Lung (tissue), 11 donors: ENCODE measurements at regions not wholly inside any gene's neighbourhood (a gene's known extent, or its start where the extent isn't known, plus 50 kb on each side); places are given as distances from the start of the nearest gene placed in this dataset.
A peak's percentile ranks its signal among the peaks of the same experiment; 100 is the strongest.

ENCODE experiments used
- ATAC-seq: fragments of 200-7000 bp; cut with Tn5 transposase; one replicate; pipeline ENCODE4 v1.9.1; 2020; ENCODE audit warnings: moderate number of reproducible peaks; ENCODE audit not compliant: insufficient read depth, low FRiP score
- DNase-seq, 3 donors: peaks; one replicate each; pipeline ENCODE4 v3.0.0-alpha.2; 2013 to 2017
- H3K27ac ChIP-seq, 2 donors: one replicate each; pipeline ENCODE4 v1.5.1; 2013; ENCODE audit warnings: mild to moderate bottlenecking in 2 of 2, moderate library complexity in 2 of 2, control low read depth in 1 of 2, inconsistent platforms in 1 of 2, low read depth in 1 of 2, low read length in 1 of 2
- H3K27me3 ChIP-seq, 3 donors: one replicate each; pipeline ENCODE4 v1.5.1; 2013; ENCODE audit warnings: low read length in 2 of 3; ENCODE audit not compliant: control insufficient read depth in 3 of 3, insufficient read depth in 3 of 3
- H3K36me3 ChIP-seq, 4 donors: one replicate each; pipeline ENCODE4 v1.5.1; 2013; ENCODE audit warnings: low read length in 4 of 4, mild to moderate bottlenecking in 1 of 4, moderate library complexity in 1 of 4; ENCODE audit not compliant: control insufficient read depth in 4 of 4, insufficient read depth in 4 of 4
- H3K4me1 ChIP-seq, 5 donors: one replicate each; pipeline ENCODE4 v1.5.1; 2013; ENCODE audit warnings: low read length in 5 of 5, mild to moderate bottlenecking in 2 of 5, moderate library complexity in 1 of 5; ENCODE audit not compliant: control insufficient read depth in 5 of 5, insufficient read depth in 5 of 5
- H3K4me3 ChIP-seq: one replicate; pipeline ENCODE4 v1.5.1; 2013; ENCODE audit warnings: mild to moderate bottlenecking, control low read depth, moderate library complexity
- H3K9ac ChIP-seq, 2 donors: one replicate each; pipeline ENCODE4 v1.5.1; 2013; ENCODE audit warnings: low read length in 2 of 2, control low read depth in 1 of 2; ENCODE audit not compliant: insufficient read depth in 1 of 2
- H3K9me3 ChIP-seq, 4 donors: one replicate each; pipeline ENCODE4 v1.5.1; 2013; ENCODE audit warnings: low read length in 3 of 4, mild to moderate bottlenecking in 1 of 4, moderate library complexity in 1 of 4; ENCODE audit not compliant: control insufficient read depth in 4 of 4, insufficient read depth in 3 of 4
- WGBS, 2 donors: extraction: QIAGEN DNeasy Blood & Tissue Kit; methylation state at CpG; one replicate each; pipeline ENCODE4 v1.1.7; 2013; 5-methylcytosine and 5-hydroxymethylcytosine counted together
- TF ChIP-seq, protein P1 (sequence below): IDR thresholded peaks from 2 replicates; pipeline ENCODE4 v1.5.1; 2012; ENCODE audit warnings: mild to moderate bottlenecking; ENCODE audit errors: control extremely low read depth, extremely low read depth
- donor health status: control.
- donor health status: control.
- donor health status: Bipolar disorder and iron deficiency.
- donor health status: healthy.
- donor health status: DM: yes; HTN: yes; CAD: no.

DNA sequence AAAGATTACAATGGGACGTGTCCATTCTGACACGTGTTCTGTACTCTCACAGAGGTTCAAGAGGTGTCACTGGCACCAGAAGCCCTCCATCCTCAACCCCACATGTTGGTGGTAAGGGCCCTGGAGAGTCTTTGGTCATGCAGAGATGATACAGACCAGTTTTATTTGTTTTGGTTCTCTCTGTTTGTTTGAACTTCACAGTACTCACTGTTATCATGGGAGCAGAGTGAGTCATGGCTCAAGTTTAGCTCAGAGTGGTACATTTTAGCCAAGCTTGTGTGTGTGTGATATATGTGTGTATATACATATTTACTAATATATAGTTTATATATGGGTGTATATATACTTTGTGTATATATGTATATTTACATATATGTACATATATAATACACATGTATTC lies 935.6 kb downstream of the GRID1 start:
- Histone ChIP-seq H3K27ac (no peak overlapping the region), H3K9ac (no peak overlapping the region), H3K27me3 (no peaks in the 10 kb centered on the region), H3K9me3 (no peaks in the 10 kb centered on the region), H3K4me1 (no peaks in the 10 kb centered on the region), H3K4me3 (no peak overlapping the region), H3K36me3 (no peaks in the 10 kb centered on the region)
- TF ChIP-seq, protein P1, sequence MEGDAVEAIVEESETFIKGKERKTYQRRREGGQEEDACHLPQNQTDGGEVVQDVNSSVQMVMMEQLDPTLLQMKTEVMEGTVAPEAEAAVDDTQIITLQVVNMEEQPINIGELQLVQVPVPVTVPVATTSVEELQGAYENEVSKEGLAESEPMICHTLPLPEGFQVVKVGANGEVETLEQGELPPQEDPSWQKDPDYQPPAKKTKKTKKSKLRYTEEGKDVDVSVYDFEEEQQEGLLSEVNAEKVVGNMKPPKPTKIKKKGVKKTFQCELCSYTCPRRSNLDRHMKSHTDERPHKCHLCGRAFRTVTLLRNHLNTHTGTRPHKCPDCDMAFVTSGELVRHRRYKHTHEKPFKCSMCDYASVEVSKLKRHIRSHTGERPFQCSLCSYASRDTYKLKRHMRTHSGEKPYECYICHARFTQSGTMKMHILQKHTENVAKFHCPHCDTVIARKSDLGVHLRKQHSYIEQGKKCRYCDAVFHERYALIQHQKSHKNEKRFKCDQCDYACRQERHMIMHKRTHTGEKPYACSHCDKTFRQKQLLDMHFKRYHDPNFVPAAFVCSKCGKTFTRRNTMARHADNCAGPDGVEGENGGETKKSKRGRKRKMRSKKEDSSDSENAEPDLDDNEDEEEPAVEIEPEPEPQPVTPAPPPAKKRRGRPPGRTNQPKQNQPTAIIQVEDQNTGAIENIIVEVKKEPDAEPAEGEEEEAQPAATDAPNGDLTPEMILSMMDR, result no peak
- WGBS, 2 donors, result 75 to 83% methylated on average over 2 of the region's 2 CpGs
- ATAC-seq (no peak), DNase-seq (no peak)

DNA sequence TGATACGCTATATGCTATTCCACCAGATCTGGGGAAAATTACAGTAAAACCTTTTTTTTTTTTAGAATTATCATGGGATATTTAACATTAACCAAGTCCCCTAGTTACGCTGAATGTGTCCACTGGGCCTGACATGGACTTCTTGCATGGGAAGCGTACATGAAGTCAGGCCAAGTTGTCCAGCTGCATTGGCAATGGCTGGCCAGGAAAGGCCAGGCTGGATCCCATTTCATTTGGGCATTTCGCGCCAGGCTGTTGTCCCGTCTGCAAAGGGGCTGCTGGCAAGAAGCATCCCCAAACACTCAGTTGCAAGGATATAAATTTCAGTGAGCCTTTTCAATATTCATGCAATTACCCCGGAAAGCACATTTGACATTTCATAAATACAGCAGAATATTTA lies 933.3 kb downstream of the GRID1 start:
- WGBS, 2 donors, result 90 to 92% methylated on average over 7 of the region's 7 CpGs
- Histone ChIP-seq H3K36me3 (no peaks in the 10 kb centered on the region), H3K9ac (no peak overlapping the region), H3K4me3 (no peak overlapping the region), H3K9me3 (no peaks in the 10 kb centered on the region), H3K4me1 (no peaks in the 10 kb centered on the region), H3K27me3 (no peaks in the 10 kb centered on the region), H3K27ac (no peak overlapping the region)
- ATAC-seq, result no peak
- peak in 2 of 3 donors; percentile 6 to 17 for DNase-seq
- TF ChIP-seq, protein P1, result no peak

DNA sequence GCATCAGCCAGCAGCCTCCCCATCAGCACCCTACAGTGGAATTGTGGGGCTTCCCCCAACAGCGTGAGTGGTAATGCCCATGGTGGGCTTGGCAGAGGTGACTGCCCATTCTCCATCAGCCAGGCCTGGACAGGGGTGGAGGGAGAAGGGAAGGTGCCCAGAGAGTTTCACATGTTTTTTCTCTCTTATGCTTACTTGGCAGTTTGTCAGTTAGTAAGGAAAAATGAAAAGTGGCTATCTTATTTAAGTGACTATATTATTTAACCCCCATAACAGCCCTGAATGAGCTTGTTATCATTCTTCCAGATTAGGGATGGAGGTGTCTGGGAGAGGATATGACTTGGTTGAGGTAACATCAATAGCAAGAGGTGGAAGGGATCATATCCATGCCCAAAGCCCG lies 921.7 kb downstream of the GRID1 start:
- H3K9ac ChIP-seq, result no peak overlapping the region
- TF ChIP-seq, protein P1, result no peak
- 83 to 87% methylated on average over 2 of the region's 2 CpGs for whole genome bisulfite sequencing, 2 donors

DNA sequence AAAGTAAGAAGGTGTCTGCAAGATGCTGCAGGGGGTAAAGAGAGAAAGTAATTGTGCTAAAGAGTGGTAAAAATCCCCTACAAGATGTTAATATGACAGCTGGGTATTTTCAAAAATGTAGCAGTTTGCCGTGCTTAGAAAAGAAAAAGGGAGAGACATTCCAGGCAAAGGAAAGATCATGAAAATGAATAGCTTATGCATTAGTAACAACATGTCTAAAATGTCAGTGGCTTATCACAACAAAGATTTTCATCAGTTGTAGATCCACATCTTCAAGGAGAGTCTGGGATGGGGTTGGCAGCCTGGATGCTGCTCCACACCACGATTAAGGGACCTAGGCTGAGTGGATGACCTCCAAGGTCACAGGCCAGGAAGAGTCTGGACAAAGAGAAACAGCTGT lies 920.9 kb downstream of the GRID1 start:
- WGBS, 2 donors, result 50 to 66% methylated on average over 2 of the region's 2 CpGs
- Histone ChIP-seq H3K4me1 (no peaks in the 10 kb centered on the region), H3K27me3 (no peaks in the 10 kb centered on the region), H3K36me3 (no peaks in the 10 kb centered on the region), H3K9me3 (peaks cover 0 to 1% (median 0%) of the 10 kb centered on the region in 4 donors), H3K4me3 (no peak overlapping the region), H3K9ac (no peak overlapping the region), H3K27ac (no peak overlapping the region)
- DNase-seq, result no peak
- no peak for ATAC-seq
- TF ChIP-seq, protein P1, result no peak

More for the DNA sequence above, 921.7 kb downstream of the GRID1 start:
- H3K4me3 ChIP-seq, result no peak overlapping the region
- peaks cover 0 to 1% (median 0%) of the 10 kb centered on the region in 4 donors for H3K9me3 ChIP-seq
- H3K36me3 ChIP-seq, result no peaks in the 10 kb centered on the region
- no peak overlapping the region for H3K27ac ChIP-seq
- H3K27me3 ChIP-seq, result no peaks in the 10 kb centered on the region
- DNase-seq (no peak), ATAC-seq (no peak)
- no peaks in the 10 kb centered on the region for H3K4me1 ChIP-seq
